HG02763 (cell line): ENCODE measurements at regions not wholly inside any gene's neighbourhood (a gene's known extent, or its start where the extent isn't known, plus 50 kb on each side); places are given as distances from the start of the nearest gene placed in this dataset.
"Not testable (repeated sequence)": the region's sequence is repeated elsewhere in the genome, so short reads cannot be mapped to it uniquely, and the experiment has no call there.

ENCODE experiments used
- ATAC-seq: cut with Tn5 transposase; IDR thresholded peaks from one replicate; pipeline ENCODE4 v1.9.1; 2021; ENCODE audit warnings: mild to moderate bottlenecking, moderate library complexity; ENCODE audit not compliant: unreplicated experiment

- no peak for ATAC-seq
Observed at GRCh38 chr20:50354721-50355589, 155.2 kb upstream of the PTPN1 start.

- no peak for ATAC-seq
Observed at GRCh38 chr20:50355590-50356524, 154.3 kb upstream of the PTPN1 start.

DNA sequence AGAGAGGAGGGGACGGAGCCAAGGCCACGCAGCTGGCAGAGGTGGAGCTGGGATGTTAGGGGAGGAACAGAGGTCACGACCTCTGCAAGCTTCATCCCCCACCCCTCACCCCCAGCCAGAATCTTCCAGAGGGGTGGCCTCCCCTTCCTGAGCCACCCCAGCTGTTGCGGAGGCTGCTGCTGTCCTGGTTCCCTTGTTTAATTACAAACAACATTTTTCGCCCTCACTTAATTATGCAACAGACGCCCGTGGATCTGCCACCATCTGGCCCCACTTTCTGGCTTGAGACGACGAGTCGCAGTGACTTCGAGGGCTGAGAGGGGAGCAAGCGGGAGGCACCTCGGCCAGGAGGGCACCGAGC lies 153.7 kb upstream of the PTPN1 start:
- ATAC-seq = no peak

- ATAC-seq = no peak
Observed at GRCh38 chr20:50356962-50357782, 153.0 kb upstream of the PTPN1 start.

- ATAC-seq = no peak
Observed at GRCh38 chr20:50357783-50358161, 152.4 kb upstream of the PTPN1 start.

- ATAC-seq = no peak
Observed at GRCh38 chr20:50358166-50358565, 152.0 kb upstream of the PTPN1 start.

- ATAC-seq = no peak
Observed at GRCh38 chr20:50358971-50359370, 151.2 kb upstream of the PTPN1 start.

- ATAC-seq = no peak
Observed at GRCh38 chr20:50359607-50360217, 150.5 kb upstream of the PTPN1 start.

DNA sequence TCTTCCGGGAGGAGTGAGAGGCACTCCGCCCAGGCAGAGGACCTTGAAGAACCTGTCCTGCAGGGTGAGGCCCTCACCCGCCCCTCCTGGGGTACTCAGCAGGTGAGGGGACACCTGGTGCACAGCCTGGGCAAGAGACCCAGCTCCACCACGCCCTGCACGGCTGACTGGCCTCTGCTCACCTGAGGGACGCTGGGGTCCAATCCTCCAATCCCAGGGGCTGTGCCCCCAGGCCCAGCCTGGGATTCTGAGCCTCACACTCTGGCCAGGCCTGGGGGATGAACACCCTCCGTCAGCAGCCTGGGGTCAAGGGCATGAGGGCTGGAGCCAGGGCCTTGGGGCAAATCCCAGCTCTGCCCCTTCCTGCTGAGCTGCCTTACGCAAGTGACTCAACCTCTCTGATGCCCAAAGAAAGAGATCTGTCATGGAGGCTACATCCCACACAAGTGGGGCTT lies 149.9 kb upstream of the PTPN1 start:
- ATAC-seq = no peak

DNA sequence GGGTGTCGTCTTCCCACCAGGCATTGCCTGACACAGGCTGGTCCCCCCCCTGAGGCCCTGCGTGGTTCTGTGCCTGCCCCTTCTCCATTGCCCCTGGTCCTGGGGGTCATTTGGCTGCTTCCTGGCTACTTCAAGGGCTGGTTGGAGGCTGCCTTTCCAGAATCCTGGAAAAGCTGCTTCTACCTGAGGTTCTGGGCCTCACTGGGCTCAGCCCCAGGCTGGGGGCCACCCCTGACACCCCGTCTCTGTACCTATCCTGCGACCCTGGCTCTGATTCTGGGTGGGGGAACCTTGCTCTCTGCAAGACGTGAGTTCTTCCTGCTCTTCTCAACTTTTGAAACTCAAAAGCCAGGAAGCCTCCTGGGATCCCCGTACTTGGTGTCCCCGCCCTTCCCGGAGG lies 149.3 kb upstream of the PTPN1 start:
- ATAC-seq = no peak

GRCh38 chr20:50362177-50362576 lies 148.0 kb upstream of the PTPN1 start:
- not testable (repeated sequence) for ATAC-seq

- ATAC-seq = no peak
Observed at GRCh38 chr20:50363027-50363426, 147.2 kb upstream of the PTPN1 start.

GRCh38 chr20:50363479-50363878 lies 146.7 kb upstream of the PTPN1 start:
- no peak for ATAC-seq

DNA sequence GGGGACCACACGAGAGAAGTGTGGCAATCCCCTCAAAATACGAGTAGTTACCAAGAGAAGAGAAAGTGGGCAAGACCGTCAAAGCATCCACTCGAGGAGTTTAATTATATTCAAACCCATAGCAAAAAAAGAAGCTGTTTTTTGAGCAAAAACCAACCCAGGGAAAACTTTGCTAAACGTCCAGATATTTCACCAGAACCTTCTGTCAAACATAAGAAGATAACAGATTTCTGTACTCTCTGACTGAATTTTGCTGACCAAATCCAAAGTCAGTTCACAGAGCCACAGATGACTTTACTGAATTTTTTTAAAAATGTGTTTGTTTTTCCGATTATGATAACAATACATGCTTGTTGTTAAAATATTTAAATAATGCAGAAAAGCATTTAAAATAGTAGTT lies 145.6 kb upstream of the PTPN1 start:
- no peak for ATAC-seq

GRCh38 chr20:50366270-50367103 lies 143.7 kb upstream of the PTPN1 start:
- ATAC-seq = no peak

DNA sequence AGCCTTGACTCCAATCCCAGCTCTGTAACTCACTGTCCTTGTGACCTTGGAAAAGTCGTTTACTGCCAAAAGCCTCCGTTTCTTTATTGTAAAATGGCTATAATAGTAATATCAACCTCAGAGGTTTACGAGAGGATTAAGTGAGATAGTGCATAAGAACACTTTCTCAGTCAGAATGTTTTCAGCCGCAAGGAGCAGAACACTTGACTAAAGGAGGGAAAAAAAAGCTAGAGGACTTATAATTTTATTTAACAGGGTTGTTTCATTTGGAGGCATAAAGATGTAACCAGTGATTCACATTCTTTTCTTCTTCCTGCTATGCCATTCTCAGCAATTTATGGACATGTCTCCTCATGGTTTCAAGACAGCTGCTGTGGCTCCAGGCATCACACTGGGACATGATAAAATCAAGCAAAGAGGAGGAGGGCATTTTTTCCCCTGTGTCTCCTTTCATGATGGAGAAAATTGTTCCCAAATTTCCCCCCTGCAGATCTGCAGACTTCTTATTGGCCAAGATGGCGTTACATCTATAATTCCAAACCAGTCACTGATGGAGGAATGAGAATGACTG lies 143.0 kb upstream of the PTPN1 start:
- ATAC-seq = no peak

DNA sequence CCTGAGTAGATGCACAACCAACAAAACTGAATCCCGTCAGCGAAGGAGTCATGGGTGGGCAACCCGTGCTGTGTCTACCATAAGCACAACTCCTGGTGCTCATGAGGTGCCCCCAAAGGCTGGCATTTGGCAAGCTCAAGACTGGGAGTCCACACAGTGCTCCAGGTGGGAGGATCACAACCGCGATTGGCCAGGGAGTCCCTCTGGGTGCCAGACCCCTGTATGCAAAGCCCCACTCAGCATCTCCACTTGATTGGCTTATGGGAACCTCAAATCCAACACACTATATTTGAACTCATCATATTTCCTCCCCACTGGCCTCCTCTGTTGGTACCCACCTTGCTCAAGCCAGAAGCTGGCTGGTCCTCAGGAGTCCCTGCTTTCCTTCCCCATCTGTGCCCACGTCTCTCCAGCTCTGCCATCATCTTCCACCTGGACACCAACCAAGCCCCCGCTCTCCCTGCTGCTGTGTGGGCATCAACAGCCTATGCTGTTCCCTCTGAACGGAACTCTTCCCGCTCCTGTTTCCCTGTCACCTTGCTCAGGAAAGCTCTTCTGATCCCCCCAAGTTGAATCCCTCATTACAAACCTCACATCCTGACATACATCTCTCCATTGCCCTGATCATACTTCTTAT lies 142.3 kb upstream of the PTPN1 start:
- ATAC-seq = no peak

DNA sequence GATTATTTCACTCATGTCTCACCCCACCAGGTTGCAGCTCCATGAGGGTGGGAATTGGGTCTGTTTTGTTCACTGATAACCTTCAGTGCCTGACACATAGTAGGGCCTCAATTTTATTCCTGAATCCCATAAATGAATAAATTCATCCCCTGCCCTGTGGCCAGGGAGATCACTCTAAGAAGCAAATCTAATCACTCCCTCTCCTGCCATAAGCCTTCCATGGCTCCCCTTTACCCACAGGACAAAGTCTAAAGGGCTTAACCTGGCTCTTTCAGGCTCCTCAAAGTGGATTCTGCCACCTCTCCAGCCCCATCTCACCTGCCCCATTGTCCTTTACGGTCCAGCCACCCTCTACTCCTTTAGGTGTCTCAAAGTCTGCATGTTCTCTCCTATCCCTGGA lies 141.8 kb upstream of the PTPN1 start:
- ATAC-seq = no peak

DNA sequence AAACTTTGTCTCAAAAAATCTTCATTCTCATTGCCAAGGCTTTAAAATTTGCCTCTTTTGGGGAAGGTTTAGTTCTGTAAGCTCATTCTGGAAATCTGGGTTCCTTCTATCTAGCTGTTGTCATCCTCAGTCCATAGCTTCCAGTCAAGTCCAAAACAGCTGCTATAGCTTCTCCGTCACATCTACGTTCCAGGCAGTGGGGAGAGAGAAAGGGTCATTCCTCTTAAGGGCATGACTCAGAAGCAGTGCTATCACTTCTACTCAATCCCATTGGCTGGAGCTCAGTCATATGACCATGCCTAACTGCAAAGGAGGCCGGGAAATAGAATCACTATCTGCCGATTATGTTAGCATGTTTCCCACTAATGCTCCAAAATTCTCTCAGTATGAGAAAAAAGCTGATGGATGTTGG lies 141.4 kb upstream of the PTPN1 start:
- no peak for ATAC-seq
